K562 (cell line): ENCODE measurements at regions not wholly inside any gene's neighbourhood (a gene's known extent, or its start where the extent isn't known, plus 50 kb on each side); places are given as distances from the start of the nearest gene placed in this dataset.
A peak's percentile ranks its signal among the peaks of the same experiment; 100 is the strongest.

Source experiments
- CTCF ChIP-seq, 3 experiments: IDR thresholded peaks in 2 of 3; conservative IDR thresholded peaks in 1 of 3; 2 replicates each; pipeline ENCODE4 v1.5.1; 2011 to 2012; ENCODE audit warnings: low read length in 3 of 3, mild to moderate bottlenecking in 3 of 3, control low read depth in 2 of 3, improper control_type of control experiment in 1 of 3, inconsistent platforms in 1 of 3, low read depth in 1 of 3, mixed read lengths in 1 of 3, moderate library complexity in 1 of 3; ENCODE audit not compliant: insufficient read depth in 2 of 3
- FOXA1 ChIP-seq: fragments of 450-650 bp; IDR thresholded peaks from 2 replicates; pipeline ENCODE4 v1.6.1; 2016; ENCODE audit warnings: mild to moderate bottlenecking, borderline replicate concordance
- NFIX ChIP-seq: fragments of 250-450 bp; sonication (Bioruptor Pico); IDR thresholded peaks from 2 replicates; pipeline ENCODE4 v1.4.0; 2020; ENCODE audit warnings: low read depth, mild to moderate bottlenecking, moderate library complexity
- TCF7 ChIP-seq: sonication (generic); IDR thresholded peaks from 2 replicates; pipeline ENCODE4 v1.6.1; 2016; ENCODE audit warnings: antibody characterized with exemption, borderline replicate concordance
- ZNF121 ChIP-seq: sonication (generic); formaldehyde crosslinking; conservative IDR thresholded peaks from 2 replicates; pipeline ENCODE4 v1.8.0; 2022; ENCODE audit warnings: missing genetic modification reagents
- ZNF778 ChIP-seq: fragments of 450-650 bp; formaldehyde crosslinking; IDR thresholded peaks from 2 replicates; pipeline ENCODE4 v1.4.0; 2020; ENCODE audit warnings: mild to moderate bottlenecking, moderate library complexity
- TF ChIP-seq, protein P1 (sequence below), 2 experiments: fragments of 450-650 bp; formaldehyde crosslinking in 1 of 2; IDR thresholded peaks; 2 replicates each; pipeline versions ENCODE4 v1.4.0 to v1.6.1; 2014 to 2020; ENCODE audit warnings: mild to moderate bottlenecking in 2 of 2, borderline replicate concordance in 1 of 2, low read depth in 1 of 2

GRCh38 chr15:75140080-75140879, 61.4 kb upstream of the C15orf39 start:
- TF ChIP-seq CTCF (IDR thresholded peaks at IDR 0.05 in 2 of 3, conservative IDR thresholded peaks at IDR 0.05 in 1 of 3; ENCODE audit: insufficient read depth in 2 of 3, low read depth in 1 of 3, low read length in 3 of 3) (no peak), ZNF121 (CRISPR knock-in tag) (no peak), TCF7 (no peak), FOXA1 (no peak), NFIX (CRISPR knock-in tag) (0 out of 2 replicates have a peak, but pooled peaks have one; percentile 17), ZNF778 (CRISPR knock-in tag) (no peak)
- TF ChIP-seq, protein P1, sequence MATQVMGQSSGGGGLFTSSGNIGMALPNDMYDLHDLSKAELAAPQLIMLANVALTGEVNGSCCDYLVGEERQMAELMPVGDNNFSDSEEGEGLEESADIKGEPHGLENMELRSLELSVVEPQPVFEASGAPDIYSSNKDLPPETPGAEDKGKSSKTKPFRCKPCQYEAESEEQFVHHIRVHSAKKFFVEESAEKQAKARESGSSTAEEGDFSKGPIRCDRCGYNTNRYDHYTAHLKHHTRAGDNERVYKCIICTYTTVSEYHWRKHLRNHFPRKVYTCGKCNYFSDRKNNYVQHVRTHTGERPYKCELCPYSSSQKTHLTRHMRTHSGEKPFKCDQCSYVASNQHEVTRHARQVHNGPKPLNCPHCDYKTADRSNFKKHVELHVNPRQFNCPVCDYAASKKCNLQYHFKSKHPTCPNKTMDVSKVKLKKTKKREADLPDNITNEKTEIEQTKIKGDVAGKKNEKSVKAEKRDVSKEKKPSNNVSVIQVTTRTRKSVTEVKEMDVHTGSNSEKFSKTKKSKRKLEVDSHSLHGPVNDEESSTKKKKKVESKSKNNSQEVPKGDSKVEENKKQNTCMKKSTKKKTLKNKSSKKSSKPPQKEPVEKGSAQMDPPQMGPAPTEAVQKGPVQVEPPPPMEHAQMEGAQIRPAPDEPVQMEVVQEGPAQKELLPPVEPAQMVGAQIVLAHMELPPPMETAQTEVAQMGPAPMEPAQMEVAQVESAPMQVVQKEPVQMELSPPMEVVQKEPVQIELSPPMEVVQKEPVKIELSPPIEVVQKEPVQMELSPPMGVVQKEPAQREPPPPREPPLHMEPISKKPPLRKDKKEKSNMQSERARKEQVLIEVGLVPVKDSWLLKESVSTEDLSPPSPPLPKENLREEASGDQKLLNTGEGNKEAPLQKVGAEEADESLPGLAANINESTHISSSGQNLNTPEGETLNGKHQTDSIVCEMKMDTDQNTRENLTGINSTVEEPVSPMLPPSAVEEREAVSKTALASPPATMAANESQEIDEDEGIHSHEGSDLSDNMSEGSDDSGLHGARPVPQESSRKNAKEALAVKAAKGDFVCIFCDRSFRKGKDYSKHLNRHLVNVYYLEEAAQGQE (IDR thresholded peaks at IDR 0.05; ENCODE audit: borderline replicate concordance) = peak; percentile 41
- TF ChIP-seq, protein P1 (CRISPR knock-in tag; IDR thresholded peaks at IDR 0.05; ENCODE audit: low read depth) = no peak
